ENCODE measurements at regions not wholly inside any gene's neighbourhood (a gene's known extent, or its start where the extent isn't known, plus 50 kb on each side); places are given as distances from the start of the nearest gene placed in this dataset.

DNA sequence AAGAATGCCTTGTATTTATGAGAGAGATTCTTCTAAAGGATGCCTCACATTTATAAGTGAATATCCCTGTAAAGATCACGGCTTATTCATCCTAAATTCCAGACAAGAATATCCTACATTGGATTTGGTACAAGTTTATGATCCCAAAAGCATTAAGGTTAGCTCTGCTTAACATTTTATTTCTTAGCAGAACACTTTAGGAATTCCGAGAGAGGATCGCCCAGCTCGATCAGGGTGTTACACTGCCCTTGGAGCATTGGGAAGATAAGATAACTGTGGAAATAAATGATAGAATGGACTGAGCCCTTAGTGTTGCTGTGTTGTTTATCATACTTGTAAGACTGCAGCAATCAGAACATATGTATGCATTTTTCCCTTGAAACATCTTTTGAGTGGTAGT, 223.0 kb upstream of the CDIN1 start:
- no peak for DNase-seq (ENCODE audit: low spot score)

DNA sequence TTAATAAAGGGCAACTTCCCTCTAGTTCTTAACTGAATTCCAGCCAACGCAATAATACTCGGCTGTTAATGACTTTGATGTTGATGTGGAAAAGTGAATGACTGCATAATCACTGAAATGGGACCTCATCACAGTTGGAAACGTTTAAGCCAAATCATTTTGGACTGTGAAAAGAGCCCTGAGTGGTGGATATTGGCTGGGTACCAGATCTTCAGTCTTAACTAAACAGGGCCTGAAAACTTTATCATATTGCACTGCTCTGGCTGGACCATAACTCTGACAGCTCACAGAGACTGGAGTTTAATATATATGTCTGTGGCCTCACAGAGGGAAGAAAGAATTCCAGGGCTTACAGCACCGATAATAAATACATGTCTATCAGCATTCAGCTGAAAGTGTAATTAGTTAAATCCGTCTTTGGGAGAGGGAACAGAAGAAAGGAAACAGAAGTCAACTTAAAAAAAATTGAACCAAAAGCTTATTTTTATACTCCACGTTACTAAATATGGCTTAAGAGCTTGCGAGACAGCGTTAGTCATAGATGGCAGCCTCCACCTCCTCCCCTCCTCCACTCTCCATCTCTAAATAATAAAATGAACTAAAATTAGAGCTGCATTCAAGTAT, 222.3 kb upstream of the CDIN1 start:
- DNase-seq (ENCODE audit: low spot score): no peak

DNA sequence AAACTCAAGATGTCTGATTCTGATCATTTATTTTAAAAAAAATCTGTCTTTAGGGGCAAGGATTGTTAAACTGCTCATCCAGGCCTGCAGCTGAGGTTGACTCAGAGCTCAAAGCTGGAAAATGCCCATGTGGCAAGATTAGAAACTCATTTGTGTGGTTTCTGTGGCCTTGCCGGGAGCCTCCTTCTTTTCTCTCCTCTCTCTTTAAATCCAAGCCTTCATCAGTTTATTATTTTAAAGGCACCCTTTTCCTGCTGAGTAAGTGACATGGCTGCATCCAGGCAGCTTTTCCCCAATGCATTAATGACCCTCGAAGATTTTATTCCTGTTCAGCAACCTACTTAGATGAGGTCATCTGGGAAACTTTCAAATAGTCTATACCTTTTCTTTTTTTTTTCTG, 221.3 kb upstream of the CDIN1 start:
- DNase-seq (ENCODE audit: low spot score): peak; percentile 77

DNA sequence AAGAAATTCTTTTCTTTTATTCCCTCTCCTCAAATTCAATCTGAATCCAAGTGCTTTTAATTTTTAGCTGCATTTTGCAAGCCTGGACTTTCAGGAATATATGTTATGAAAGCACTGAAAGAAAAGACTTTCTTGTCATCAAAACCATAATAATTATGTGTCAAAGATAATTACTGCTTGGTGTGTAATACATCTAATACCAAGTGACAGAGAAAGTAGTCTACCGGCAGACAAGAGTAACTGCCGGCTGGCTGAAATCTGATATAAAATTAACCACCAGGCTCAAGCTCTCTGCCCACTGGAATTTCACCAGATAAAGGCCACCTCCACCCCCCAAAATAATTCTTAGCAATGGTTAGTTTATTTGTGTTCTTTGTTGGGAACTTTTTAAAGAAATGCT, 220.9 kb upstream of the CDIN1 start:
- no peak for DNase-seq (ENCODE audit: low spot score)

DNA sequence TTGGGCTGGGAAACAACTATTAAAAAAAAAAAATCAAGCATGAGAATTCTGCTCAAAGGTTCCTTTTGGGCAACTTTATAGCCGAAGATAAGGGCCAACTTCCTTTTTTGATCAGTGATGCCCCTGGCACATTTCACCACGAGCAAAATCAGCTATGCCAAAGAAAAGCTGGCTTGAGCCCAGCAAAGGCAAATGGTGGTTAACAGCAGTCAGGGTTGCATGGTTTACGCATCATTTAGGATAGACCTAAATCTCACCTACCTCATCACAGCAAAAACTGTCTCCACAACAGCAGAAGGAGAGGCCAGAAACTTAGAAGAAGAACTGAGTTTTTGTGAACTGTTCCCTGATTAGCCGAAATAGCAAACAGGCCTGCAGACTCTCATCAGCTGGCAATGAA, 220.1 kb upstream of the CDIN1 start:
- DNase-seq (ENCODE audit: low spot score): no peak

DNA sequence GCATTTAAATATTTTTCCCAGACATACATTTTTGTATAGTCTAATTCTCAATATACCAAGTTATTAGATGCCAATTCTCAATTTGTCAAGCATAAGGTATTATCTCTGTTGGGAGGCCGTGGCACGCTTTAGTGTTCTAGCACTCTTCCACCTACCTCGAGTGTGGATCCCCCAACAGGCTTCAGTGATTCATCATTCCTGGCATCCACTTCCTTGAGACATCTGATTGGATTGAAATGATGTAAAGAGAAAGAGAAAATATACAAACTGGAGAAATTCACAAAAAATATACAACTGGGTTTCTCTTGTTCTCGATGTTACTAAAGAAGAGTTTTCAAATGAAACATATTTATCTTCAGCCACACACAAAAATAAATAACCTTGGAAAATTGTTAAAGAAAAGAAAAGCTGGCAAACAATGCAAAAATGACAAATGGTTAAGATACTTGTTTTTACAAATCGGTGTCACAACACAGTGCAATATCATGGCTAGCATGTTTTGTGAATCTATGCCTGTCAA, 218.0 kb upstream of the CDIN1 start:
- DNase-seq (ENCODE audit: low spot score): peak; percentile 46

DNA sequence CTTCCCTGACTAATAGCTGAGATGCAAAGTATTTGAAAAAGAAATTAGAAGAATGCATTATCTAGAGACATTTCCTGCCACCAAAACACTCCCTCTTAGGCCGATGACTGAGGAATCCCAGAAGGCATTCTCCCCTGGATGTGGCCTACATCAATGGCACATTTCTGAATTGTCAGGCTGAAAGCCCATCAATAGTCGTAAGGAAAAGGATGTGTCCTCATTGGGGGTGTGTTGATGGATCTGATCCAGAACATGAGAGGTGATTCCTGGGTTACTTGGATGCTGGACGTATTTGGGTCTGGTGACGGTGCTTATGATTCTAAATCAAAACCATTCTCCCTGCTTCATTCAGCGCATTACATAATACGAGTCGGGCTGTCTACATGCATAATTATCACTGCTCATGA, 216.9 kb upstream of the CDIN1 start:
- no peak for DNase-seq (ENCODE audit: low spot score)

DNA sequence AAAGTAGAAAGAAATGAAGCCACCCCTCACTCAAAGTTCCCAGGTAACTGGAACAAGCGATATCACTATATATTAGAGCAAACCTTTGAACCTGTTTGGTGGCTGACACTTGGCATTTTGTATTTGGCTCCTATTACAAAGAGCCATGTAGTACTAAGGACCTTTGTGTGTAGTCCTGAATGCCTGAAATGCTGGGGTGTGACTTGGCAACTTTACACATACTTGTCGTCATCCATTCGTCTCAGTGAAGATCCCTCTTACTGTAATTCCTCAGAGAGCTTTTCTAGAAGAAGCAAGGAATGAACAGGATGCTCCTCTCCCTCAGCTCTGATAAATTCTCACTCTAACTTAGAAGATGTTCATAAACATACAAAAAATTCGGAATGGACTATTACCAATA, 216.1 kb upstream of the CDIN1 start:
- no peak for DNase-seq (ENCODE audit: low spot score)

DNA sequence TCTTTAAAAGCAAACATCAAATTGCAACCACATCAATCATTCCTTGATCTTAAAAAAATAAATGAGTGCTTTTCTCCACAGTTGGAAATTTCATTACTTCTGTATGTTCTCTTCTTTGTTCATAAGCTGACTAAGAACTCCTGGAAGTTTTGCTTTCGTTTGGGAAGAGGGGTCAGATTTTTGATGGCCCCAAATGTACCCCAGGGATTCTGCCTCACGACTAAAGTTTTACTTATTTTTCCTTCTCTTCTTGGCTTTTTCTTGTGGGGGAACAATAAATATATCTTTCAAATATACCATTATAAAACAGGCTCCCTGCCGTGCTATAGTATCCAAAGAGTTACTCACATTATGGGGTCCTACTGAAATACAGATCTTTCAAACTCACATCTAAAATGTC, 215.0 kb upstream of the CDIN1 start:
- DNase-seq (ENCODE audit: low spot score): no peak

DNA sequence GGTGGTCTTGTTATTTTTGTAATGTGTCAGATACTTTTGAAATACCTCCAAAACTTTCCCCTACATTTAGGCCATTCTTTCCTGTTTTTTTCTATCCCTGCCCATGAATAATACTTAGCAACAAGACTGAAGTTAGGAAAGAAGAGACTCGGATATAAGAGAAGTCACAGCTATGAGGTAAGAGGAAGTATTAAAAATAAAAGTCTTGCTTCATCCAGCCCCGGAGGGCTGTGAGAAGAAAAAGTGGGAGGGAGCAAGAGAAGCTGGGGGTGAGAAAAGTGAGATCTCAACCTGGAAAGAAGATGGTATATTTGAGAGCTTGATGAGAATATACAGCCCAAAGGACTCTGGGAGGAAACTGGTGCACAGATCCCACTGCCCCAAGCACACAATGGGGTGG, 213.5 kb upstream of the CDIN1 start:
- no peak for DNase-seq (ENCODE audit: low spot score)

DNA sequence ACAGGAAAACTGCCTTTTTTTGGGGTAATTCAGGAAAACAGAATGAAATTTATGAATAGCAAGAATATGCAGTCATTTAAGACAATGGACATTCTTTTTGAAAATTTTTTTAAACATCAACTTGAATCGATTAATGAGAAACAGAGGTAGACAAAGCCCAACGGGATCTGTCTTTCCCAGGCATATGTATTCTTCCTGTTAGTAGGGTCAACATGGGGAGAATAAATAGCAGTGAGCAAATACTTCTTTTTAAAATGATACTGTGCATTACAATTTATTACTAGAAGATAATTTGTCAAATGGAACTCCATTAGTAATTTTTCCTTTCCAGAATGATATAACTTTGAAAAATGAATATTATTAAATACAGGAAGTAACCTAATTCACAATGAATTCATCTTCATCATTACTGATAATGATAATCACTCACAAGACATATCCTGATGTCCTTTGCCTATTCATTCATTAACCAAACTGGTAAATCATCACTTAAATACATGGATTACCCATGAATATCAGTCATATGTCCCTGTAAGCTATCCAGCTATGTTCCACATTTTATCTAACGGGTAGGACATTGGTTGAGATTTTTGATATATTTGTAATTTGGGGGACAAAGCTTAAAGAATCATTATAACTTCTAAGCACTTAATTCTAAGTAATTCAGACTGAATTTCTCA, 209.2 kb upstream of the CDIN1 start:
- DNase-seq (ENCODE audit: low spot score): peak; percentile 78

DNA sequence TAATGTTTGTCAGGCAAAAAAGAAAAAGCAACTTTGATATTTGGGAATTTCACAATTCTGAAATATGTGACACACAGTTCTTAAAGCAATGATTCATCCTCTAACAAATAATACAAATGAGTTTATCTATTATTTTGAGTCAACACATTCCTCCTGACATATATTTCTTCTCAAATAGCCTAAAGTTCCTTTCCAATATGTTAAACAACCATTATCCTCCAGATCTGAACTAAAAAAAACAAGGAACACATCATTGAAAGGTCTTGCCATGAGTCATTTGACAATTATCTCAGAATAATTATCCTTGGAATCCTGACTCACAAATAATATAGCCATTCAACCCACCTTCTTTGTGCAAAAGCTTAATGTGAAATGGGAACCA, 208.7 kb upstream of the CDIN1 start:
- peak; percentile 82 for DNase-seq (ENCODE audit: low spot score)

DNA sequence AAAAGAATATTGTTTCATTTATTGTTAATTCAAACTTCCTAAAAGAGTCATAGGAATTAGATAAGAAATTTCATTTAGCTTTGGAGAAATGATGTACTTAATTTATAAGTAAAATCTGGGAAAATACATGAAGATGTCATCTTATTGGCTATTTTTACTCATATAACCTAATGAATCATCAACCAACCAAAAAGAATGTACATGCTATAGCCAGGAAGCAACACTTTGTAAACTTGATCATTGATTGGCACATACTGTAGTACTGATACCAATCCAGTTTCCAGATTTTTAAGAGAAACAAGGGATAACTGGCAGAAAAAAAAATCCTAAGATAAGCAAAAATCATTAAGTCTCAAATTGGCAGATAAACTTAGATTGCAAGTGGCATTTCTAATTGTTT, 207.9 kb upstream of the CDIN1 start:
- DNase-seq (ENCODE audit: low spot score): peak; percentile 30

DNA sequence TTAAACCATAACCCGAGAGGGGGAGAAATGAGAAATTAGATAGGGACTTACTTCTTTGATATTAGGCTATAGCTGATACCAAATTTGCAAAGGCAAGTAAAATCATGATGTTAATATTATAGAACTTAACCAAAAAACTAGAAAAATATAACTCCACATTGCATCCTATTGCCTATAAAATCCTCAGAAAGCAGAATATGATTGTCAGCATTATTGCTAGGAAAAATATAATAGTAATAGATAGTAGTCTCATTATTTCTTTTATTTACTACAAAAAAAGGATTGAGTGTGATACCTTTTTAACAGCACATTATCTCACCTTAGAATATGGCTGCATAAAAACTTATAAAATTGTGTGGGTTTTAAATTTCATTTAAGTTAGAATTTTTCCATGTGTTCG, 206.5 kb upstream of the CDIN1 start:
- no peak for DNase-seq (ENCODE audit: low spot score)

DNA sequence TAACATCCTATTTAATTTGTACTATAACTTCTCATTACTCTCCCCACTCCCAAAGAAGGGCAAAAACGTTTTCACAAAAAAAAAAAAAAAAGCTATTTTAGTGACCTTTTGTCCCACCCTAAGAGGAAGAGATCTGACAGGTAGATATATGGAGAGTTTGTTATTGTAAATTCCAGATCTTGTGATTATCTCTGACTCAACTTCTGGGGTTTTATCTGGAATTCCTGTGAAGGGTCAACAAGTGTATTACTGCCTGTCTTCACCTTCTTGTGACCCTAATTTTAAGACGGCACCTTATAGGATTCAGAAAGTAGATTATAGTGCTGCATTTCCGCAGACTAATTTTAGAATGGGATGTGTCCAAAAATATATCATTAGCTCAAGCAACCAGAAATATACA, 205.9 kb upstream of the CDIN1 start:
- peak; percentile 53 for DNase-seq (ENCODE audit: low spot score)

DNA sequence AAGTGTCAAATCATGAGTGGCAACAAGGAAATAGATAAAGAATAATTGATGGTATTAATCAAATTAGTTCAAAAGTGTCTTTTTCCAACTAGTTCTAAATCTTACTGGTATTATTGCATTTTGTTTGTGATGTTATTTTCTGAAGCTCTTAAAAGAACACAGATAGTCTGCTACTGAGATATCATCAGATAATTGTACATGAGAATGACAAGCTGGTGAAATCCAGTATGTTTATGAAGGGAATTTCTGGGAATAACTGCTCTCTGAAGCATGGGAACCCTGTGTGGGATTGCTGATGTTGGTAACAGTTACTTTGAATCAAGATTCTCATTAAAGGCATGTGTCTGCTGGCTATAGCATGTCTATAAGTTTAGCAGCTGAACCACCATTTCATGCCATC, 190.3 kb upstream of the CDIN1 start:
- no peak for DNase-seq (ENCODE audit: low spot score)

DNA sequence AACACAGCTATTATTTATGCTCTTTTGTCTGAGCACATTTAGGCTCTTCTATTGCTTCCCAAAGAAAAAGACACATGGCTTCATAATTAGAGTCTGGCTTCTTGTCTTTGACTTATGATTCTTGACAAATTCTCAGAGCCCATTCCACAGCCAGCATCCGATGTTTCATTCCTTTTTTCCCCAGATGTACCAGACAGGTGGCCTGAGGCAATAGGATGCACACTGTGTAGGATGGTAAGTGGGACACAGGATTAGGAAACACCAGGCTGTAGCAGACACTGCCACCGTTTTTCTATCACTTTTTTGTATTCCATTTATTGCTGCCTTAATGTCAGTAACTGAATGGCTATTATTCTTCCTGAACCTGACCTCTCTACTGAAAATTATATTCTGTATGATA, 188.9 kb upstream of the CDIN1 start:
- DNase-seq (ENCODE audit: low spot score): no peak

DNA sequence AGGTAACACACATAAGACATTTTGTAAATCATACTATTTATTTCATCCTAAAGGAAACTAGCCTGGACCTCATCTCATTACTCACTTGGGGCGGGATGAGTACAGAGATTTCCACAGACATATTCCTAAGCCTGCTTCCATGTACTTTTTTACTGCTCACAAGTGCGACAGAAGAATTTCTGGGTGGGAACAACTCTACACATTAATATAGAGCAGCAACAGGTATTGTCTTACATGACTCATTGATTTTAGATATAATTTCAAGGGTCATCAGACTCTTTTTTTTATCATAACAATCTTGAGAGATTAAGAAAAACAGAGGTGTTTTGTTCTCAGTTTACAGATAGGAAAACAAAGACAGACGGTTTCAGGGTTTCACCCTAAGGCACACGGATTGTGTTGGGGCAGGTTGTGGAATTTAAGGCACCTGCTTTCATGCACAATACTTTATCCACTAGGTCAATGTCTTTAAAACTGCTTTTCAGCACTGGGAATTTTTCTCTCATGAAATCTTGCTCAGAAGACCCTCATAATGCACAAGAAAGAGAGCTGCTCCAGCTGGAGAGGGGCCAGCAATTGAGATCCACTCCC, 186.7 kb upstream of the CDIN1 start:
- no peak for DNase-seq (ENCODE audit: low spot score)

DNA sequence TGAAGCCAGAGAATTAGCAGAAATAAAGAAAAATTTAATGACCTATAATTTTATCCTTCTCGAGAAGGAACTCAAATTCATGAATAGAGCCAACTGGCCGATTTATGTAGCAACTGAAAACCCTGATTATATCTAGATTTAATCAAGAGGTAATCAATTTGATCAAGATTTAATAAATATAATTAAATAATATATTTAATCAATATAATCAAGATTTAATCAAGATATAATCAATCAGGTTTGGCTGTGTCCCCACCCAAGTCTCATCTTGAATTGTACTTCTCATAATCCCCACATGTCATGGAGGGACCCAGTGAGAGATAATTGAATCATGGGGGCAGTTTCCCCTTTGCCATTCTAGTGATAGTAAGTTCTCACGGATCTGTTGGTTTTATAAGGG, 181.2 kb upstream of the CDIN1 start:
- DNase-seq (ENCODE audit: low spot score): no peak

DNA sequence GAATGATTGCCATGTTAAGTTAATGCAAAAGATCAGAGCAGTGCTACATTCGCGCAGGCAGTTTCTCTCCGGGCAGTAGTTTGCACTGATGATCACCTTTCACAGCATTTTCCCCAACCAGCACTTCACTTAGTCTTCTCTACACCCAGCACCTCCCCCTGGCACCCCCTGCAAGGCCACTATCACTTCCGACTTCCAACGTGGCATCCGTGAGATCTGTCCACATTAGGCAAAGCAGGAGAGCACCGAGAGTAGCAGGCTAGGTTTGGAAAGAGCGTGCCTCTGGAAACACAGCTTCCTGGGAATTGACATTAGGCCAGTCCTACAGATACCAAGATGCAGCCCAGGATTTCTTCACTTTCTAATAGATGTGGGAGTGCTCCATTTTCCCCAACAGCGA, 180.2 kb upstream of the CDIN1 start:
- DNase-seq (ENCODE audit: low spot score): no peak

DNA sequence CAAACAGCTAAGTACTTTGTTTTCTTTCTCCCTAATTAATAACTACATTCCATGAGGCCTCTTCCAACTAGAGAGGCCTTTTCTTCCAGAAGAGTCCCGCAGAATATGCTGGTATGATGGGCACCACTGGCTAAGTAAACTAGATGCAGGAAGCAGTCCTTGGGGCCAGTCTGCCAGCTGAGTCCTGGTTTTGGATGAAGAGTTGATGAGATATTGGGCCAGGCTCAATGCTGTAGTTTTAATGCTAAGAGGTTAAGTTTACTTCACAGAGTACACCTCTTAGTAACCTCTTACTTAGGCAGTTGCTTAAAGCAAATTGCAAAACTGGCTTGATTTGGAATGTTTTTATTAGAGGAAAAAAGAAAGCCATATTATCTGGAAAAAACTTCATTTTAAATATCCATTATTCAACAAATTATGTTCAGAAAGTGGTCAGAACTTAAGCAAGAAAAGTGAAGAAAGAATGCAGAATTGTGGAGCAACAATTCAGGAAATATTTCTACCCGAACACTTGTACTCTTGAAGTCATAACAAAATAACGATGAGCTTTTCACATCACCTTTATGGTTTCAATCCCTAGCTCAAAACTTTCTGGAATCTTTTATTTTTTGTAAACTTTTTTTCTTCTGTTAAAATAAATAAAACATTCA, 178.4 kb upstream of the CDIN1 start:
- no peak for DNase-seq (ENCODE audit: low spot score)

DNA sequence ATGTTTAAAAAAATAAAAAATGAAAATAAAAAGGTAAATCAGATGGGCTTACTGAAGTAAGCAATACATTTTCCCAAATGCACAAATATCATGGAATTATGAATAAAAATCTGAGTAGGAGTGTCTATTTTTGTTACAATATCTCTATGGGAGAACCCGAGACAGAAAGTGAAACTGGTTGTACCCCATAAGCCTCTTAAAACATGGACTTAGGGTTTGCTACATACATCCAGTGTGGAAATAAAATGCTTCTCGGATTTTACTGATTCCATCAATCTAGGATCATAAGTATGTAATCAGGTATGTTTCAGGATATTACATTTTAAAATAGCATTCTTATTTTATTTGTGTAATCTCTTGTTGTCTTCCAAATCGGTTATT, 177.8 kb upstream of the CDIN1 start:
- no peak for DNase-seq (ENCODE audit: low spot score)

DNA sequence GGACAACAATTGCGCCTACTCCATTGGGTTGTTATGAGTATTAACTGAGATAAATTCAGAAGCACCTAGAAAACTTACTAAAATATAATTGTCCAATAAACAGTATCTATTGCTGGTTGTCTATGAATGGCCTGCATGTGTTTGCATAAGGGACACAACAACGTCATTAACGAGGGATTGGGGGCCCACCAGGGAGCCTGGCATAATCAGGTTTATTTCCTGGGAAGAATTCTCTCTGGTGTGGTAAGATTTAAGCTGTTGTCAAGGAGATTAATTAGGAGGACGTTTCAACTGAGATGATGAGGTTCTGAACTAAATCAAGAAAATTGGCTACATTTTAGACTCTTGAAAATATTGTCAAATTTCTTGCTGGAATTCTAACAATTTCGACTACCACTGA, 176.1 kb upstream of the CDIN1 start:
- DNase-seq (ENCODE audit: low spot score): no peak
